OCI-LY7 (cell line): ENCODE measurements at regions not wholly inside any gene's neighbourhood (a gene's known extent, or its start where the extent isn't known, plus 50 kb on each side); places are given as distances from the start of the nearest gene placed in this dataset.

Experiments used
- CTCF ChIP-seq: fragments of 200-600 bp; sonication (generic); conservative IDR thresholded peaks from 2 replicates; pipeline ENCODE4 v1.5.1; 2014; ENCODE audit warnings: mild to moderate bottlenecking, antibody characterized with exemption, low read length, moderate library complexity, mixed read lengths
- EZH2phosphoT487 ChIP-seq: fragments of 200-600 bp; sonication (generic); IDR thresholded peaks from 2 replicates; pipeline ENCODE4 v1.6.1; 2018; ENCODE audit warnings: low read depth, borderline replicate concordance, mild to moderate bottlenecking, mixed run types, antibody characterized with exemption, low read length, moderate library complexity, mixed read lengths

GRCh38 chr1:22217811-22218460, 75.0 kb upstream of the WNT4 start:
- TF ChIP-seq CTCF (no peak), EZH2phosphoT487 (no peak)
